GM12874 (cell line): ENCODE measurements at regions not wholly inside any gene's neighbourhood (a gene's known extent, or its start where the extent isn't known, plus 50 kb on each side); places are given as distances from the start of the nearest gene placed in this dataset.

ENCODE experiments used
- CTCF ChIP-seq: IDR thresholded peaks from 2 replicates; pipeline ENCODE4 v1.5.1; 2011; ENCODE audit warnings: low read depth, mild to moderate bottlenecking, control low read depth, low read length, moderate library complexity; ENCODE audit not compliant: insufficient read depth

- no peak for TF ChIP-seq CTCF
These were observed 107.5 kb upstream of the SESN3 start for GRCh38 chr11:95338430-95338991.

GRCh38 chr11:95337972-95338429 lies 107.0 kb upstream of the SESN3 start:
- no peak for TF ChIP-seq CTCF

GRCh38 chr11:95337175-95337957 lies 106.4 kb upstream of the SESN3 start:
- no peak for TF ChIP-seq CTCF

- TF ChIP-seq CTCF: no peak
These were observed 105.0 kb upstream of the SESN3 start for GRCh38 chr11:95335989-95336388.

- no peak for TF ChIP-seq CTCF
These were observed 100.2 kb upstream of the SESN3 start for GRCh38 chr11:95331161-95331560.

GRCh38 chr11:95330302-95330701 lies 99.3 kb upstream of the SESN3 start:
- TF ChIP-seq CTCF: no peak

- TF ChIP-seq CTCF: no peak
These were observed 96.4 kb upstream of the SESN3 start for GRCh38 chr11:95327273-95327948.
